Thoracic aorta (tissue), 2 donors: ENCODE measurements at regions not wholly inside any gene's neighbourhood (a gene's known extent, or its start where the extent isn't known, plus 50 kb on each side); places are given as distances from the start of the nearest gene placed in this dataset.
A peak's percentile ranks its signal among the peaks of the same experiment; 100 is the strongest.

Source experiments
- ATAC-seq: fragments of 150-250 bp; one replicate; pipeline ENCODE4 v1.8.0; 2017; ENCODE audit warnings: low read depth; ENCODE audit not compliant: insufficient number of reproducible peaks, low FRiP score
- DNase-seq: peaks from one replicate; pipeline ENCODE4 v3.0.0-alpha.2; 2020; ENCODE audit warnings: low spot score
- H3K27ac ChIP-seq, 2 donors: fragments of 200-600 bp; sonication (generic); 1 replicate in 1 of 2; 2 replicates in 1 of 2; pipeline ENCODE4 v1.5.1; 2016; ENCODE audit warnings: mild to moderate bottlenecking in 2 of 2, moderate library complexity in 2 of 2
- H3K27me3 ChIP-seq: fragments of 200-600 bp; sonication (generic); replicated peaks from 2 replicates; pipeline ENCODE4 v1.6.0; 2016; ENCODE audit warnings: mild to moderate bottlenecking; ENCODE audit not compliant: insufficient read depth
- H3K36me3 ChIP-seq: fragments of 200-600 bp; sonication (generic); one replicate; pipeline ENCODE4 v1.5.1; 2016
- H3K4me1 ChIP-seq, 2 donors: fragments of 200-600 bp; sonication (generic); 1 replicate in 1 of 2; 2 replicates in 1 of 2; pipeline versions ENCODE4 v1.5.1 to v1.6.0; 2016; ENCODE audit warnings: low read depth in 2 of 2, mild to moderate bottlenecking in 1 of 2; ENCODE audit not compliant: control insufficient read depth in 1 of 2
- H3K4me3 ChIP-seq: fragments of 200-600 bp; sonication (generic); 2 replicates; pipeline ENCODE4 v1.5.1; 2016; ENCODE audit warnings: mild to moderate bottlenecking
- H3K9me3 ChIP-seq: fragments of 200-600 bp; sonication (generic); 2 replicates; pipeline ENCODE4 v1.5.1; 2016
- TF ChIP-seq, protein P1 (sequence below): fragments of 200-600 bp; sonication (generic); IDR thresholded peaks from one replicate; pipeline ENCODE4 v1.5.1; 2019; ENCODE audit warnings: antibody characterized with exemption

DNA sequence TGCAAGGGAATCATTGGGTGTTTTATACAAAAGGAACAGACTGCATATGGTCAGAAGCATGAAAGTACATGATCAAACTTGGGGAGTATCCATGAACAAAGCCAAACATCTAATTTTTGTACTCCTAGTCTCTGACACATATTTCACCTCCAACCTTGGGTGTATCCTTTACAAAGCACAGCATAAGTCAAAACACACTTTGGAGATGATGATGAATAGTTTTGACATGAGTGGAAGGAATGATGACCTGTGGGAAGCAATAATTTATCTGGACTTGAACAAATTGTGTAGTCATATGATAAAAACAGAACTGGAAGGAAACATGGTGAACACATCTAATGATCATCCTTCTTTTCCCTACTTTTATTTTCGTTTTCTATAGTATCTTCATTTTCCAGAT lies 108.7 kb upstream of the PLS3 start:
- Histone ChIP-seq H3K4me1 (no peaks in the 10 kb centered on the region), H3K4me3 (no peak overlapping the region), H3K36me3 (no peaks in the 10 kb centered on the region), H3K27ac (no peak overlapping the region), H3K9me3 (no peaks in the 10 kb centered on the region), H3K27me3 (no peaks in the 10 kb centered on the region)
- DNase-seq = no peak
- ATAC-seq = no peak
- TF ChIP-seq, protein P1, sequence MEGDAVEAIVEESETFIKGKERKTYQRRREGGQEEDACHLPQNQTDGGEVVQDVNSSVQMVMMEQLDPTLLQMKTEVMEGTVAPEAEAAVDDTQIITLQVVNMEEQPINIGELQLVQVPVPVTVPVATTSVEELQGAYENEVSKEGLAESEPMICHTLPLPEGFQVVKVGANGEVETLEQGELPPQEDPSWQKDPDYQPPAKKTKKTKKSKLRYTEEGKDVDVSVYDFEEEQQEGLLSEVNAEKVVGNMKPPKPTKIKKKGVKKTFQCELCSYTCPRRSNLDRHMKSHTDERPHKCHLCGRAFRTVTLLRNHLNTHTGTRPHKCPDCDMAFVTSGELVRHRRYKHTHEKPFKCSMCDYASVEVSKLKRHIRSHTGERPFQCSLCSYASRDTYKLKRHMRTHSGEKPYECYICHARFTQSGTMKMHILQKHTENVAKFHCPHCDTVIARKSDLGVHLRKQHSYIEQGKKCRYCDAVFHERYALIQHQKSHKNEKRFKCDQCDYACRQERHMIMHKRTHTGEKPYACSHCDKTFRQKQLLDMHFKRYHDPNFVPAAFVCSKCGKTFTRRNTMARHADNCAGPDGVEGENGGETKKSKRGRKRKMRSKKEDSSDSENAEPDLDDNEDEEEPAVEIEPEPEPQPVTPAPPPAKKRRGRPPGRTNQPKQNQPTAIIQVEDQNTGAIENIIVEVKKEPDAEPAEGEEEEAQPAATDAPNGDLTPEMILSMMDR = no peak

DNA sequence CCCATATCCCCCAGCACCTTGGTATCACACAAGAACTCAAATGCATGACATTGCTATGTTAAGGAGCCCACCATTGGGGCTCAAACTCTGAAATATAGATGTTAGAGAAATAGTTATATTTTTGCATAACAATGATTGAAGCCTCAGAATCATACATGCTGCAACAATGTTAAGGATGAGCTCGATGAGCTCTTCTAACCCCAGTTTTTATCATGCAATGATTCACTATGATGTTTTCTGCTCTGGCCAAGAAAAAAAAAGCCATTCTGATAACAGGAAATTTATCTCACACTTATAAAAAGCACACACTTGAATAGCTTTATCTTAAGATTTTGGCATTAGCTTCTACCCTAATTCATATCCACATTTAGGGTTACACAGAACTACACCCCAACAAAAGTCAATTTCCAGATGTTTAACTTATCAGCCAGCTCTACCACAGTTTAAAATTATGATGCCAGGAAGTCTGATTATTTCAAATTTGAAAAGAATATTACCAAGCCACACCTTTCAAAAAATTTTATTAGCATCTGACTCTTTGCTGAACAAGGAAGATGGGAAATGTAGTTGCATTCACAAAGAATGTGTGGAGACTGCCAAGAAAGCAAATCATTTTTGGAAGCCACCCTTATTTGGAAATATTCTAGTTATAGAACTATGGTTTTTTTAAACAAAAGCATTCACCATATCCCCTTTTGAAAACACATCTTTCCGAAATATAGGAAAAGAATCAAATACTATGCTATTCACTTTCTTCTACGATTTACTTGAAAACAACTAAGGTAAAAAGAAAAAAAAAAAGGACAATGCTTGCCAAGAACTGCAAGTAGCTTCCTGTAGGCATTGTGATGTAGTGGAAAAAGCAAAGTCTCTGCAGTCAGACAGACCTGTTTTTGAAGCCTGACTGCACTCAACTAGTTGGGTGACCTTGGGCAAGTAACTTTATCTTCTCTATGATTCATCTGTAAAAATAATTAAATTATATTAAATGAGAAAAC lies 100.8 kb upstream of the PLS3 start:
- H3K4me3 ChIP-seq = peak overlapping the region; percentile 14
- no peaks in the 10 kb centered on the region for H3K36me3 ChIP-seq
- peaks cover 4 to 9% of the 10 kb centered on the region in 2 donors for H3K4me1 ChIP-seq
- DNase-seq = no peak
- H3K27ac ChIP-seq = peak overlapping the region; percentile 65 to 67
- no peaks in the 10 kb centered on the region for H3K27me3 ChIP-seq
- no peaks in the 10 kb centered on the region for H3K9me3 ChIP-seq
- no peak for ATAC-seq
- TF ChIP-seq, protein P1 = no peak

DNA sequence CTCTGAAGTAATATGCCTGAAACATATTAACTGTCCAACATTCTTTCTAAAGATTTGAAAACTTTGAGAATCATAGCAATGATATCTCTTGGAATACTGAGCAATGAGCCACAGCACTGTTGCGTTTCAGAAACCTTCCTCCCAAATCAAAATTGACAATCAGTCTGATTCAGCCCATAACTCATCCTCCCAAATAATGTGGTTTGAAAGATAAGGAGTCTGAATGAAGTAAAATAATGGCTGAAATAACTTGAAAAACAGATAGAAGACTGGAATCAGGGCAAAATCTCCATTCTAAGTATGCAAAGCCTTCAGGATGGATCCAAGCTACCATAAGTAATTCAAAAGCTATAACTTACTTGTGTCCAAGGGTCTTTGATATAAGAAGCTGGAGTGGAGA lies 98.6 kb upstream of the PLS3 start:
- no peaks in the 10 kb centered on the region for H3K36me3 ChIP-seq
- no peak for DNase-seq
- no peak overlapping the region for H3K4me3 ChIP-seq
- TF ChIP-seq, protein P1 = no peak
- H3K9me3 ChIP-seq = no peaks in the 10 kb centered on the region
- H3K27ac ChIP-seq = peak overlapping the region; percentile 22 to 55
- H3K27me3 ChIP-seq = no peaks in the 10 kb centered on the region
- peaks cover 4 to 9% of the 10 kb centered on the region in 2 donors for H3K4me1 ChIP-seq
- ATAC-seq = no peak

DNA sequence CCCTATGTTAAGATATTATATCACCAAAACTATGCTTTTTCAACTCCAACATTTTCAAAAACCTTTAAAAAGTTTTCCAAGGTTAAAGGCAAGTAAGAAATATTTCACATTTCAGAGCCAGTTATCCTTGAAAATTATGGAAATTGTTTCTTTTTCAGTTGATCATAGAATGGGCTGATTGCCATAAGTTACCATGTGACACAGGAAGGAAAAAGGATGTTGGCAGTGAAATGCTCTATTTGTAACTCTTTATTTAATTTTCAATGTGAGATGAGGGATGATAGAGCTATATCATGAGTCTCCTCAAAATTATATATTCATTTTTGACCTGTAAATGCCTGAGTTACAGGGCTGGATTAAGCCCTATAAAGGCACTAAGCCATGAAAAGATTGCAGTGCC lies 93.0 kb upstream of the PLS3 start:
- no peak overlapping the region for H3K27ac ChIP-seq
- H3K4me3 ChIP-seq = no peak overlapping the region
- DNase-seq (no peak), ATAC-seq (no peak)
- no peaks in the 10 kb centered on the region for H3K27me3 ChIP-seq
- H3K9me3 ChIP-seq = no peaks in the 10 kb centered on the region
- no peaks in the 10 kb centered on the region for H3K4me1 ChIP-seq
- H3K36me3 ChIP-seq = no peaks in the 10 kb centered on the region
- TF ChIP-seq, protein P1 = no peak

DNA sequence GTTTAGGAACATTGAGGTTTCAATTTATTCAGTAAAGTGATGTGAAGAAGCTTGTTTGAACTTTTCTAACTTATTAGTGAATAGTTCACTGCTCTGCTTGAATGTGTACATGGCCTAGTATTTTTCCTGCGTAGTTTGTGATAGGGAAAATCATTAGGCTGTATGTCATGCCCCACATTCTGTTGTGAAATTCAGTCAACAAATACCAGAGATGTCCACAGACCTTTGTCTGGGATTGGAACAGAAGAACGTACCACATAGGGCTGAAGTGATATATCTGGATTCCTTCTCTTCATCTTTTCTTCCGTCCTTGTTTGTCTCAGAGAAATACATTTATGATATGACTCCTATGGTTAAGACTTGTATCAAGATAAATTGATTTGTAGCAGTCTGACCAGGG lies 88.8 kb upstream of the PLS3 start:
- Histone ChIP-seq H3K9me3 (no peaks in the 10 kb centered on the region), H3K4me3 (no peak overlapping the region), H3K27me3 (no peaks in the 10 kb centered on the region), H3K4me1 (no peaks in the 10 kb centered on the region), H3K36me3 (no peaks in the 10 kb centered on the region), H3K27ac (no peak overlapping the region)
- no peak for ATAC-seq
- TF ChIP-seq, protein P1 = no peak
- no peak for DNase-seq
